GM18507 (cell line): ENCODE measurements at regions not wholly inside any gene's neighbourhood (a gene's known extent, or its start where the extent isn't known, plus 50 kb on each side); places are given as distances from the start of the nearest gene placed in this dataset.

ENCODE experiments used
- DNase-seq: peaks from one replicate; pipeline ENCODE4 v3.0.0; 2011; ENCODE audit warnings: low read depth; ENCODE audit not compliant: insufficient read length; ENCODE audit errors: extremely low spot score
- FAIRE-seq: peaks from 2 replicates; lab custom pipeline; 2011; peaks lifted over from hg19 to GRCh38; lab: Jason Lieb, UNC

DNA sequence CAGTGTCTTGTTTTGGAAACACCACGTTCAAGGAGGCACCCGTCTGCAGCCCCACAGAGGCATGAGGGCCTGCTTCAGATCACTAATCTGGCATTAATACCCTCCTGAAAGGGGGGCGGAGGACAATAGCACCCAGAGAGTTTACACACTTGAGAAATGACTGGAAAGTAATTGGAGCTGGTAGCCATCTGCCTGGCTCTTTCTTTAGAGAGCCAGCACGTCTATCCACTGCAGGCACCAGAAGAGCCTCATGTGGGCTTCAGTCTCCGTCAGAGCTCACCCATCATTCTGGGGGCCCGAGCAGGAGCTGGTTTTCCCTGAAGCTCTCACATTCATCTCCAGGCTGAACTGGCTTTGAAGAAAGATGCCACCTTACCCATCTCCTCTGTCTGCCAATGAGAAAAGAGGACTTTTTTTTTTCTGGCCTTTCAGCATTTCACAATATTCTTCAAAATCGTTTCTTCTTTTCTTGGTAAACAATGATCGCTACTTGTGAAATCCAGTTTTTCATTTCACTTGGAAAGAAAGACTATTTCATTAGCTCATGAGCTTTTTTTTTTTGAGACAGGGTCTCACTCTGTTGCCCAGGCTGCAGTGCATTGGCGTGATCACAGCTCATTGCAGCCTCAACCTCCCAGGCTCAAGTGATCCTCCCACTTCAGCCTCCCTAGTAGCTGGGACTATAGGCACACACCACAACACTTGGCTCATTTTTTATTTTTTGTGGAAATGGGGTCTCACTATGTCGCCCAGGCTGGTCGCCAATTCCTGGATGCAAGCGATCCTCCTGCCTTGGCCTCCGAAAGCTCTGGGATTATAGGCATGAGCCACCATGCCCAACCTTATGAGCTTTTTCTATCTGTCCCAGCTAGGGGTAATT lies 124.7 kb upstream of the ZNF217 start:
- DNase-seq = no peak
- FAIRE-seq = no peak

DNA sequence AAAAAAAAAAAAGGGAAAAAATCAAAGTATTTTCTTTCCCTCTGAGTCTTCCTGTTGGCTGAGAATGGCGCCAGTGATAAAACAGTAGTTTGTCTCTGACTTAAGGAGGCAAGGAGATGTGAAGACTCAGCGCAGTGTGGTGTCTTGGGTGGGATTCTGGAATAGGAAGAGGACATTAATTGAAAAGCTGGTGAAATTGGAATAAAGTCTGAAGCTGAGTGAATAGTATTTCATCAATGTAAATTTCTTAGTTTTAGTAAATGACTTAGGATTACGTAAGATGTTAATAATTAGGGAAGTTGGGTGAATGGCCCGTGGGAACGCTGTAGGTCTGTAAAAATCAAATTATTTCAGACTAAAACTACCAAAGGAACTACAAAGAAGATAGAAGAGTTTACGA lies 122.8 kb upstream of the ZNF217 start:
- no peak for DNase-seq
- no peak for FAIRE-seq

DNA sequence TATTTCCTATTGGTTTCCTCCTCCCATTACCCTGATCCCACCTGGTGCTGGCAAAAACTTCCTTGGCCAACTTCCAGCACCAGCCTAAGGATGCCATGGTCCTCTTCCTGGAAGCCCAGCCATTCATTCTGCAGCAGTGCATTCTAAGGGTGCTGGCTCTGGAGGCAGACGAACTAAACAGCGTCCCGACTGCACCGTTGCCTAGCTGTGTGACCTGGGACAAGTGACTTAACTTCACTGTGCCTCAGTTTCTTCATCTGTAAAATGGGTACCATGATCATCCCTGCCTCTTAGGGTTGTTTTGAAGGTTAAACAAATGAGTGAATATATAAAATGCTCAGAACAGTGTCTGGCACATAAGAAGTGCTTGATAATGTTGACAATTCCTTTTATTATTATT lies 120.9 kb upstream of the ZNF217 start:
- no peak for FAIRE-seq
- no peak for DNase-seq

DNA sequence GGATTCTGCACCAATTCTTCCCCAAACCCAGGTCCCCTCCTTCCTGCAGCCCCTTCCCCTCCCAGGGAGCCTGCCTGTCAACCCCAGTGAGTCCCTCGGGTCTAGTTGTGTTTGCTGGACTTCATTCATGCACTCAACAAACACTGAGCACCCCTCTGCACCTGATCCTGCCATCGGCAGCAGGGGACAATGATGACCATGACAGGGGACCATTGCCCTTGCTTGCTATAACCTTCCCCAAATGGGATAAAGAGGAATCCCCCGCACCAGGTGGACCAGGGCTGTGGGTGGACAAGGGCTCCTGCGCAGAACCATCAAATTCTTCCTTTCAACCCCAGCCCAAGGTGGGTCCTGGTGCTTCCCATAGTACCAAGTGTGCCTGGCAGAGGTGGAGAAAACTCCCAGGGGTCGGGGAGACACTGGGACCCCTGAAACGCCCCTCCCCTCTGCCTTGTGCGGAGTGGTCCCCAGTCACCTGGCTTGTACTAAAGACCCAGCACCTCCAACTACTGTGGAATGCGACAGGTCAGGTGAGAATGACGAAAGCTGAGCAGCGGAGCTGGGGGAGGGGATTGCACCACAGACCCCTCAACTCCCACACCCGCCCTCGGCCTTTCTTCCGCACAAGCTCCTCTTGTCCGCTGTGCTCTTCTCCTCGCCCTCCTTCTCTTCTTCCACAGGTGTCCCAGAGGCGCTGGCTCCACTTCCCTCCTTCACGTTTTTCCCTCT lies 119.9 kb upstream of the ZNF217 start:
- FAIRE-seq (no peak), DNase-seq (no peak)

DNA sequence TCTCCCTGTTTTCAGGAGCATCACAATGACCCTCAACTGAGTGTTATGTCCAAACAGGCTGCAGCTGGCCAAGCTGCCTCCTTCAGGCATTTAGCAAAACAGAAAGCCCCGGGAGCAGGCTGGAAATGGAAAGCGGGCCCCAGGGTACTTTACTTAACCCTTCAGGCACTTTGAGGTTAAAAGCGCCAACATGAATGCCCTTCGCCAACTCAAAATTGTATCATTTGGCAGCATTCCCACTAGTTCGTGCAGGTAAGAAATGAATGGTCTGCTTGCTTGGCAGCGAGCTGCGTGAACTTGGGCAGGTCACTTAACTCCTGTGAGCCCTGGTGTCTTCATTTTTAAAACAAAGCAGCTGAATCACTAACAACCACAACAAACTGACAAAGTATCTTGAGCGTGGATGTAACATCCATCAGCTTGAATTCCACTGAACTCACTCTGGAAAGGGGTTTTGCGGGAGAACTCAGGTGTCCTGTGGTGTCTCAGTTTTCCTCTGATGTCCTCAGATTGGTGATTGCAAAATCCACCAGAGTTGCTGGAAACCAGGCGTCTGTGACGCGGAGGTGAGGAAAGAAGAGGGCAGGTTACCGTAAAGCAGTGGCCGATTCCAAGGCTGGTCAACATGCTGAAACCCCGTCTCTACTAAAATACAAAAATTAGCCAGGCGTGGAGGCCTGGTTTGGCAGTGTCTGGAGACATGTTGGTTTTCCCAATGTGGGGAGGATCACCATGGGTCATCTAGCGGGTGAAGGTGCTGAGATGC lies 118.8 kb upstream of the ZNF217 start:
- DNase-seq (no peak), FAIRE-seq (no peak)

DNA sequence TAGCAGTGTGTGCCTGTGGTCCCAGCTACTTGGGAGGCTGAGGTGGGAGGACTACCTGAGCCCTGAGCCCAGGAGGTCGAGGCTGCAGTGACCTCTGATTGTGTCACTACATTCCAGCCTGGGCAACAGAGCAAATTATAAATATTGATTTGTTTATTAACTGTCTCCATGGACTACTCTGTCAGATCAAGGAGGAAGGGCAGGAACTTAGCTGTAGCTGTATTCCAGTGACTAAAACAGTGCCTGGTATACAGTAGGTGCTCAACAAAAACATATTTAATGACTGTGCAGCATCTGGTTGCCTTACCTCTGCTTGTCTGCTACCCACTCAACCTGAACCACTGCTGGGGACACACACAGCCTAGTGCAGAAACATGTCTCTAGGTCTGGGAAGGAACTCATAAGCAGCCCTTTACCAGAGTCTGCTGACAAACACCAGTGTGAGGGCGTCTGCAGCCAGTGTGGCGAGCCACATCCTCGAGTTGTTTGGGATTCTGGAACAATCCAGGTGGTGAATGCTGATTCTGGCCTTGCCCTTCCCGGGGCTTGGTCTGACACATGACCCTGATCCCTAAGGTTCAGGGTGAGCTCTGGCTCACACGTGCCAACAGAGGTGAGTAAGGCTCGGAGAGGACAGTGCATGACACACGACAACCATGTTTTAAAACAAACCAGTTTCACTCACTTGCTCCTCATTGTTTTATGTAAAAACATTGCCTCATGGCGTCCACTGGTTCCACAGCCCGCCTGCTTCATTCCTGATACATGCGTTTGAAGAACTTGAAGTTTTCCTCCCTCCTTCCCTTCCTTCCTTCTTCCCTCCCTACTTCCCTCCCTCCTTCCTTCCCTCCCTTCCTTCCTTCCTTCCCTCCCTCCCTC lies 117.9 kb upstream of the ZNF217 start:
- no peak for DNase-seq
- no peak for FAIRE-seq

DNA sequence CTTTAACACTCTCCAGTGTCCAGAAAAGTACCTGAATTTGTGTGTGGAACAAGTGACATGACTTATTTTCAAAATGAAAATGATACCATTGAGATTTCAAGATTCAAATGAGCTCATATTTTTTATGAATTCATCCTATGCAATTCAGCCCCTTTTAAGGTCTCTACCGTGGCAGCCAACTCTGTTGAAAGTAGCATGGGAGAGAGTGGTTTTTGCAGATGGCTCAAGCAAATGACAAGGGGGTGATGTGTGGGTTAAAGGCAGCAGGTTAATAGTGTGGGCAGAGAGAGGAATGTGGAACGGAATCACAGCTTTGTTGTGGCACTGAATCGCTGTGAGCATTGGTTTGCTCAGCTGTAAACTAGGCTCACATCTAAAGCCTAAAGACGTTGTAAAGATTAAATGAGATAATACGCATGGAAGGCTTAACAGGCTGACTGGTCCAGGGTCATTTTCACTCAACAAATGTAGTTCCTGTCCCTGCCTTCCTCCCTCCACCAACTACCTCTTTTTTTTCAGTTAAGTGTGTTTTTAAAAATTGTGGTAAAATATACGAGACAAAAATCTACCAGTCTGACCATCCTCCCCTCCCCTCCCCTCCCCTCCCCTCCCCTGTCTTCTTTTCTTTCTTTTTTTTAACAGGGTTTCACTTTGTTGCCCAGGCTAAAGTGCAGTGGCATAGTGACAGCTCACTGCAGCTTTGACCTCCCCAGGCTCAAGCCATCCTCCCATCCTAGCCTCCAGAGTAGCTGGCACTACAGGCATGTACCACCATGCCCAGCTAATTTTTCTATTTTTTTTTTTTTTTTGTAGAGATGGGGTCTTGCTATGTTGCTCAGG lies 114.7 kb upstream of the ZNF217 start:
- no peak for FAIRE-seq
- no peak for DNase-seq

DNA sequence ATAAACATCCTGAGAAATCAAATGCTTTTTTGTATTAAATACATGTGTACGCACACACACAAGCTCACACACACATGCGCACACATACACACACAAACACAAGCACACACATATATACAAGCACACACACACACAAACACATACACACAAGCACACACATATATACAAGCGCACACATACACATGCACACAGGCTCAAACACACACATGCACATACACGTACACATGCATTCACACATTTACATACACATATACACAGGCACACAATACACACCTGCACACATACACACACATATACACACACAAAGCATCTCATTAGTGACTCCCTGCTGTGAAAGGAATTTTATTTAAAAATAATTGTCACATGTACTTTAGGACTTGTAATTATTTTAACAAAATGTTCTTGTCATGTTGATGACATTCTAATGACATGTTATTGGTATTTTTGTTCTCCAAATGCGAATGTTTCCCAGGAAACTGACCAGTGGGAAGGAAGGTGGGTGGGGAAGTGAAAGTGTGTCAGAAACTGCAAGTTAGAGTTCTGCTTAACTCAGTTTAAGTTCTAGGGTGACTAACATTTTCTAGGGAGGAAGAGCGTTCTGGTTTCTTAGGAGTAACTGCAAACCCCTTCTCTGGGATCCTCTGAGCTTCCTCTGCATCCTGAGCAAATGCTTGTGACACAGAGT lies 113.9 kb upstream of the ZNF217 start:
- FAIRE-seq (peak; percentile 75), DNase-seq (no peak)

DNA sequence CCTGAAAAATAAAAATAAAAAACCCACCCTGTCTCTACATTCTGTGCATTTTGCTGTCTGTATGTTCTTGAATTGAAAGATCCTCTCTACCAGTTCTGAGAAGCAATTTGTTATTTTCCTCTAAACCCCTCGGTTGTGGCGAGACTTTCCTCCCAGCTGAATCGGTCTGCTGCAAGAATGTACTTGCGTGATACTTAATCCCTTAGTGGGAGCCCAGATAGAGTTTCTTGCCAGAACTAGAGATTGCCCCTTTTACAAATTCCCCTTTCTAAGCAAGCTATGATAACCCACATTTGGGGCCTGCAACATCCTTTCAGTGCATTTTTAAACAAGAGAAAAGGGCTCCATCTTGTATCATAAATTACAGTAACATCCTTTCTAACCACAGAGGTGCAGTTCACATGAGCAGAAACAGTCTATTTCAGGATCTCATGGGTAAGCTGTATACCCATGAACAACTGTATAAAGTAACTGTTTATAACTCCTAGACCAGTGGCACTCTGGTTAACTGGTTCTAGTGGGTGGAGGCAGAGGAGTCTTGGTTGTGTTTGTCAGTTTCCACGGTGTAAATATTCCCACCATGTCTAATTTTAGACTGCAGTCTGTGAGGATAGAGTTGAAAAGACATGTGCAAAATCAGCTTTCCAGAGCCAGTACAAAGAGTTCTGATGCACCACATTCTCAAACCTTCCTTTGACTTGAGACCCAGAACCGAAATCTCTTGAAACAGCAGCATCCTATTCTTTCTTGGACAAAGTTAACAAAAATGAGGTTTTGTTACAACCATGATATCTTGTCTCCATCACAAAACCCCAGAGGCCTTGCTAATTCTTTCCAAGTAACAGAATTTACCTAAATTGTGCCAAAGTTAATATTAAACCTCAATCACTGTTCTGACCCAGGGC lies 113.1 kb upstream of the ZNF217 start:
- no peak for DNase-seq
- FAIRE-seq = peak; percentile 66

DNA sequence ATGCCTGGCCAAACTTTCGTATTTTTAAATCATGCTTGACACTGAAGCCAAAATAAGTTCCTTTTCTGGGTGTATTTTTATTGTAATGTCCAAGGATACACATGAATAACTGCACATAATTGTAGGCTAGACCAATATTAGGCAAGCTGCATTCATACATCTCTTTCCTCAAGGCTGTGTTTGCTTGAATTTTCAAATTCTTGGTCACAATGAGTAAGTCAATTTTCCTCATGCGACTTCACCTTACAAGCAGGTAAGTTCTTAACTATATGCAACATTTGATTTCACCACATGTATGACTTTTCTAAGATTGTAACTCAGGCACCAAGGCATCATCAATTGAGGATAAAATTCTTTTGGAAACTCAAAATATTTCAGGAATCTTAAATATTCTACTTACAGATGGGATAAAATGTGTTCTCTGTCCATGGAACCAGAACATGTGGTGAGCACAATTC lies 112.4 kb upstream of the ZNF217 start:
- FAIRE-seq = no peak

DNA sequence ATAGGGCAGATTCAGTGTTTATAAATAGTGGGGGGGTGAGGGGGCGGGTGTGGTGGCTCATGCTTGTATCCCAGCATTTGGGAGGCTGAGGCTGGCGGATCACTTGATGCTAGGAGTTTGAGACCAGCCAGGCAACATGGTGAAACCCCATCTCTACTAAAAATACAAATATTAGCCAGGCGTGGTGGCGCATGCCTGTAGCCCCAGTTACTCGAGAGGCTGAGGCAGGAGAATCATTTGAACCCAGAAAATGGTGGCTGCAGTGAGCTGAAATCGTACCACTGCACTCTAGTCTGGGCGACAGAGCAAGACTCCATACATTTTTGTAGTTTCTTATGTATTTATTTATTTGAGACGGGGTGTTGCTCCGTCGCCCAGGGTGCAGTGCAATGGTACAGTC lies 109.0 kb upstream of the ZNF217 start:
- FAIRE-seq = no peak
- DNase-seq = no peak

More for the DNA sequence above, 112.4 kb upstream of the ZNF217 start:
- no peak for DNase-seq

DNA sequence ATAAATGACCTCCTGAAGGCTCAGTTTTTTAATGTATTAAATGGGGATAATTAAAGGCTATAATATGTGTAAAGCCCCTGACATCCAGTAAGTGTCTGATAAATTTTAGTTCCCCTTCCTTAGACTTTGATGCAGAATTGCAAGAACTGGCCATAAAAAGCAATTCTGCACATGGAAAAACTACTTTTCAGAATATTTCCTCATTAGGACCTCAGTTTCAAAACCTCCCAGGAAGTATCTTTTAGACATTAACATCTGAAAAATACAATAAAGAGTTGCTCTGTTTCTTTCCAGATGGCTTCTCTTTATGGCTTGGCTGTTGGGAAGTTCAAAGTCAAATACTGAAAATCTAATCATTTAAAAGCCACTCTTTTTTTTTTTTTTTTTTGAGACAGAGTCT lies 106.3 kb upstream of the ZNF217 start:
- FAIRE-seq (no peak), DNase-seq (no peak)

DNA sequence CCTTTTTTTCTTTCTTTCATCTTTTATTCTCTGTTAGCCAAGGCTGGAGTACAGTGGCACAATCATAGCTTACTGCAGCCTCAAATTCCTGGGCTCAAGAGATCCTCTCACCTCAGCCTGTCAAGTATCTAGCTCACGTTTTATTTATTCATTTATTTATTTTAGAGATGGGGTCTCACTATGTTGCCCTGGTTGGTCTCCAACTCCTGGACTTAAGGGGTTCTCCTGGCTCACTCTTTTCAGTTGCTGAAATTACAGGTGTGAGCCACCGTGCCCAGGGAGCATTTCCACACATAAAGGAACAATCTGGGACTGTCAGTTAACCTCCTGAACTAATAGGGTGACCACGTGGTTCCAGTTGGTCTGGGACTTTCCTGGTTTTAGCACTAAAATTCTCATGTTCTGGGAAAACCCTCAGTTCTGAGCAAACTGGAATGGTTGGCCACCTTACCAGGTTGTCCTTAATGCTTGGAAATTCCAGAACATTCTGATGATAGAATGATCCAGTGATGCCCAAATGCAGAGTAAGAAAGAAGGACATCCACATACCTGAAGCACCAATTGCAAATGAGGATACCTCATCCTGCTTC lies 105.5 kb upstream of the ZNF217 start:
- no peak for FAIRE-seq
- DNase-seq = no peak

DNA sequence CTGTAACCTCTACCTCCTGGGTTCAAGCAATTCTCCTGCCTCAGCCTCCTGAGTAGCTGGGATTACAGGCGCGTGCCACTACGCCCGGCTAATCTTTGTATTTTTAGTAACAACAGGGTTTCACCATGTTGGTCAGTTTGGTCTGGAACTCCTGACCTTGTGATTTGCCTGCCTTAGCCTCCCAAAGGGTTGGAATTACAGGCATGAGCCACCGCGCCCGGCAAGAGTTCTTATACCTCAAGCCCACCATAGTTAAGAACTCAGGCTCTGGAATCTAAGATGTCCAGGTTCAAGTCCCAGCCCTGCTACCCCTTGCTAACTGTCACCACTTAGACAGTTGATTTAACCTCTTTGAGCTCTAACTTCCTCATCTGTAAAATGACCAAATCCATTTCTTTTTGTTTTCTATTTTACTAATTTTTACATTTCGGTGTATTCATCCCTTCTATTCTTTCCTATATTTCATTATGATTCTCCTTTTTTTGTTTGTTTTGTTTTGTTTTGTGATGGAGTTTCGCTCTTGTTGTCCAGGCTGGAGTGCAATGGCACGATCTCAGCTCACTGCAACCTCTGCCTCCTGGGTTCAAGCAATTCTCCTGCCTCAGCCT lies 104.8 kb upstream of the ZNF217 start:
- FAIRE-seq (no peak), DNase-seq (no peak)

DNA sequence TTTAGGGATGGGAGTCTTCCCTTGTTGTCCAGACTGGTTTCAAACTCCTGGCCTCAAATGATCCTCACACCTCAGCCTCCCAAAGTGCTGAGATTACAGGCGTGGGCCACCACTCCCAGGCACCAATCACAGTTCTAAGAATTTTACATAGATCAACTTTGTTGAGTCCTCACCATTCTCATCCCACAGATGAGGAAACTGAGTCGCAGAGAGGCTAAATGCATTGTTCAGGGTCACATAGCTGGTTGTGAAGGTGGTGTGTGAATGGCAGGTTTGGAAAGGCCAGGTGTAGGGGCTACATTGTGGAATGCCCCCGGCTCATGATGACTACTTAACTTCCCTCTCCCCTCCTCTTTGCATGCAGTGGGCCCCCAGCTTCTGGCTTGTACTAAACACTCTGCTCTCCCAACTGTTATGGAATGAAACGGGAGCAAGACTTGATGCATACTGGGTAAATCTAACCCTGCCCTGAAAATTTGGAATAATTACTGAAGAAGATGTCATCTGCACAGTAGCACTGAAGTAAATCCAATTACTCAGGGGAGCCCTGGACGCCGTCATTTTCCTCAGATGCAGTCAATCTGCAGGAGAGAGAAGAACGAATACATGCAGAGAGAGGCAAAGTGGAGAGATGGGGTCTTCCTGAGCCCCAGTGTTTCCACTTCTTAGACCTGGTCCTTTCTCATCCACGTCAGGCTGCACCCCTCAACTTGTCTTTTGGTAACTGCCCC lies 102.3 kb upstream of the ZNF217 start:
- no peak for FAIRE-seq
- DNase-seq = no peak
